Endothelial cell of umbilical vein (primary cell): ENCODE measurements at regions not wholly inside any gene's neighbourhood (a gene's known extent, or its start where the extent isn't known, plus 50 kb on each side); places are given as distances from the start of the nearest gene placed in this dataset.

Experiments
- CTCF ChIP-seq, 2 donors: IDR thresholded peaks; 1 replicate in 1 of 2; 2 replicates in 1 of 2; pipeline ENCODE4 v1.5.1; 2011; ENCODE audit warnings: low read length in 2 of 2, mild to moderate bottlenecking in 2 of 2, moderate library complexity in 2 of 2, control low read depth in 1 of 2, inconsistent platforms in 1 of 2, low read depth in 1 of 2; ENCODE audit not compliant: insufficient read depth in 1 of 2; ENCODE audit errors: extremely low read depth in 1 of 2
- EZH2 ChIP-seq: IDR thresholded peaks from 2 replicates; pipeline ENCODE4 v1.6.1; 2012; ENCODE audit warnings: borderline replicate concordance, low read depth, mild to moderate bottlenecking, moderate library complexity, low read length, inconsistent platforms; ENCODE audit not compliant: severe bottlenecking
- GATA2 ChIP-seq: IDR thresholded peaks from 2 replicates; pipeline ENCODE4 v1.7.0; 2011; ENCODE audit warnings: low read depth, mild to moderate bottlenecking, moderate library complexity, mixed read lengths, low read length; ENCODE audit not compliant: insufficient read length, insufficient read depth
- JUN ChIP-seq: IDR thresholded peaks from 2 replicates; pipeline ENCODE4 v1.6.1; 2011; ENCODE audit warnings: borderline replicate concordance, low read depth; ENCODE audit not compliant: insufficient read length, insufficient read depth
- MAX ChIP-seq: IDR thresholded peaks from 2 replicates; pipeline ENCODE4 v1.6.1; 2011; ENCODE audit not compliant: insufficient read depth, insufficient read length
- POLR2A ChIP-seq: IDR thresholded peaks from 2 replicates; pipeline ENCODE4 v1.6.1; 2012; ENCODE audit warnings: low read depth, mild to moderate bottlenecking, control low read depth, low read length
- POLR2AphosphoS5 ChIP-seq: IDR thresholded peaks from 2 replicates; pipeline ENCODE4 v1.6.1; 2012; ENCODE audit warnings: low read depth, mild to moderate bottlenecking, control low read depth, low read length, moderate library complexity; ENCODE audit not compliant: insufficient read depth

- TF ChIP-seq CTCF (IDR thresholded peaks at IDR 0.05; ENCODE audit: extremely low read depth in 1 of 2, insufficient read depth in 1 of 2, low read depth in 1 of 2, low read length in 2 of 2) (no peak), EZH2 (no peak), POLR2A (no peak), MAX (no peak), POLR2AphosphoS5 (no peak), GATA2 (no peak), JUN (no peak)
These were observed 569.5 kb downstream of the TYW1 start for GRCh38 chr7:67566101-67566500.
